ENCODE measurements at regions not wholly inside any gene's neighbourhood (a gene's known extent, or its start where the extent isn't known, plus 50 kb on each side); places are given as distances from the start of the nearest gene placed in this dataset.

- TF ChIP-seq BHLHE40 (IDR thresholded peaks at IDR 0.05; ENCODE audit: low read depth, low read length), result no peak
- TF ChIP-seq MYC (IDR thresholded peaks at IDR 0.05; ENCODE audit: borderline replicate concordance, low read length), result no peak
- TF ChIP-seq CEBPB (IDR thresholded peaks at IDR 0.05), result no peak
- TF ChIP-seq HEYL (CRISPR knock-in tag; IDR thresholded peaks at IDR 0.05), result no peak
- no peak for TF ChIP-seq PHF8 (IDR thresholded peaks at IDR 0.05; ENCODE audit: borderline replicate concordance, low read depth)
- TF ChIP-seq FOSB (CRISPR knock-in tag; IDR thresholded peaks at IDR 0.05), result no peak
- H3K9me3 ChIP-seq, result no peaks in the 10 kb centered on the region
- DNase-seq (ENCODE audit: low read depth in 1 of 2, low spot score in 1 of 2) (no peak), ATAC-seq (no peak), FAIRE-seq (no peak)
- 0% methylated on average over 1 of the region's 1 CpG for WGBS (ENCODE audit: missing lambda C conversion rate)
- no peak overlapping the region for H3K4me3 ChIP-seq
- POLR2A ChIA-PET, result no interaction called here
- no peaks in the 10 kb centered on the region for H3K4me1 ChIP-seq
- H3K4me2 ChIP-seq, result no peak overlapping the region
- CTCF ChIA-PET, result no interaction called here
- H3K27ac ChIP-seq, result no peak overlapping the region
Measured at GRCh38 chr7:136502162-136502561, 366.3 kb upstream of the CHRM2 start.

- no peak for ATAC-seq
- ChIA-PET POLR2A (no interaction called here), CTCF (no interaction called here)
- TF ChIP-seq E2F6 (IDR thresholded peaks at IDR 0.05; ENCODE audit: borderline replicate concordance, low read depth) (no peak), RAD21 (conservative IDR thresholded peaks at IDR 0.05 in 1 of 2, IDR thresholded peaks at IDR 0.05 in 1 of 2) (no peak), TP53 (CRISPR knock-in tag; IDR thresholded peaks at IDR 0.05) (no peak), GATA3 (IDR thresholded peaks at IDR 0.05; ENCODE audit: borderline replicate concordance) (no peak), SMC3 (IDR thresholded peaks at IDR 0.05) (no peak), ZFP36 (IDR thresholded peaks at IDR 0.05; ENCODE audit: borderline replicate concordance, partially characterized antibody) (no peak), RNF2 (IDR thresholded peaks at IDR 0.05; ENCODE audit: borderline replicate concordance, low read depth) (no peak), POLR2AphosphoS2 (conservative IDR thresholded peaks at IDR 0.05; ENCODE audit: low read length) (no peak), KDM5A (IDR thresholded peaks at IDR 0.05) (no peak), CHD2 (IDR thresholded peaks at IDR 0.05; ENCODE audit: low read length, partially characterized antibody) (no peak), CEBPB (IDR thresholded peaks at IDR 0.05) (no peak), MYC (IDR thresholded peaks at IDR 0.05; ENCODE audit: borderline replicate concordance, low read length) (no peak), HDAC2 (IDR thresholded peaks at IDR 0.05) (no peak)
- TF ChIP-seq, protein P1, sequence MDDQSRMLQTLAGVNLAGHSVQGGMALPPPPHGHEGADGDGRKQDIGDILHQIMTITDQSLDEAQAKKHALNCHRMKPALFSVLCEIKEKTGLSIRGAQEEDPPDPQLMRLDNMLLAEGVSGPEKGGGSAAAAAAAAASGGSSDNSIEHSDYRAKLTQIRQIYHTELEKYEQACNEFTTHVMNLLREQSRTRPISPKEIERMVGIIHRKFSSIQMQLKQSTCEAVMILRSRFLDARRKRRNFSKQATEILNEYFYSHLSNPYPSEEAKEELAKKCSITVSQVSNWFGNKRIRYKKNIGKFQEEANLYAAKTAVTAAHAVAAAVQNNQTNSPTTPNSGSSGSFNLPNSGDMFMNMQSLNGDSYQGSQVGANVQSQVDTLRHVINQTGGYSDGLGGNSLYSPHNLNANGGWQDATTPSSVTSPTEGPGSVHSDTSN (IDR thresholded peaks at IDR 0.05), result no peak
- TF ChIP-seq, protein P2, sequence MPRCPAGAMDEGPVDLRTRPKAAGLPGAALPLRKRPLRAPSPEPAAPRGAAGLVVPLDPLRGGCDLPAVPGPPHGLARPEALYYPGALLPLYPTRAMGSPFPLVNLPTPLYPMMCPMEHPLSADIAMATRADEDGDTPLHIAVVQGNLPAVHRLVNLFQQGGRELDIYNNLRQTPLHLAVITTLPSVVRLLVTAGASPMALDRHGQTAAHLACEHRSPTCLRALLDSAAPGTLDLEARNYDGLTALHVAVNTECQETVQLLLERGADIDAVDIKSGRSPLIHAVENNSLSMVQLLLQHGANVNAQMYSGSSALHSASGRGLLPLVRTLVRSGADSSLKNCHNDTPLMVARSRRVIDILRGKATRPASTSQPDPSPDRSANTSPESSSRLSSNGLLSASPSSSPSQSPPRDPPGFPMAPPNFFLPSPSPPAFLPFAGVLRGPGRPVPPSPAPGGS (IDR thresholded peaks at IDR 0.05), result no peak
- TF ChIP-seq, protein P3, sequence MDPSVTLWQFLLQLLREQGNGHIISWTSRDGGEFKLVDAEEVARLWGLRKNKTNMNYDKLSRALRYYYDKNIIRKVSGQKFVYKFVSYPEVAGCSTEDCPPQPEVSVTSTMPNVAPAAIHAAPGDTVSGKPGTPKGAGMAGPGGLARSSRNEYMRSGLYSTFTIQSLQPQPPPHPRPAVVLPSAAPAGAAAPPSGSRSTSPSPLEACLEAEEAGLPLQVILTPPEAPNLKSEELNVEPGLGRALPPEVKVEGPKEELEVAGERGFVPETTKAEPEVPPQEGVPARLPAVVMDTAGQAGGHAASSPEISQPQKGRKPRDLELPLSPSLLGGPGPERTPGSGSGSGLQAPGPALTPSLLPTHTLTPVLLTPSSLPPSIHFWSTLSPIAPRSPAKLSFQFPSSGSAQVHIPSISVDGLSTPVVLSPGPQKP (IDR thresholded peaks at IDR 0.05; ENCODE audit: low read depth, low read length), result no peak
- Histone ChIP-seq H3K9me3 (no peaks in the 10 kb centered on the region), H3K4me3 (no peak overlapping the region), H3K4me1 (no peaks in the 10 kb centered on the region), H3K4me2 (no peak overlapping the region), H3K27ac (no peak overlapping the region)
- 0% methylated on average over 3 of the region's 3 CpGs for WGBS (ENCODE audit: missing lambda C conversion rate)
- no peak for DNase-seq (ENCODE audit: low read depth in 1 of 2, low spot score in 1 of 2)
- no peak for FAIRE-seq
Measured at GRCh38 chr7:136501151-136501550, 367.3 kb upstream of the CHRM2 start.

DNA sequence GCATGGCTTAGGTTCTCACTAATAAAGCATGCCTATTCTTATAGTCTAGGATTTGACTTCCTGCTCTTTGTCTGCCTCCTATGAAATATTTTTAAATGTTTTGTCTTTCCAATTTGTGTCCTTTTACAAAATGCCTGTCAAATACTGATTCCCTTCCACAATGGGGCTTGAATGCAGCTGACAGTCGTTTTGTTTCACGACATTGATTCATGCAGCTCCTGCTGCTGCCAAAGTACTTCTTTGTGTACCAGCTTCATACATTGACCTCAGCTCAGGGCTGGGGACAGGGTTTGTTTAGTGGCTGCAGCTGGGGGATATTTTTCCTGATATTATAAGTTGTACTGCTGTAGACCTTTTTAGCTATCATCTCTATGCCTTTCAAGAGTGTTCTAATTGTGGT is 371.9 kb upstream of the CHRM2 start:
- no peak for TF ChIP-seq RNF2 (IDR thresholded peaks at IDR 0.05; ENCODE audit: borderline replicate concordance, low read depth)
- no peak for TF ChIP-seq JUN (IDR thresholded peaks at IDR 0.05)
- TF ChIP-seq MAZ (IDR thresholded peaks at IDR 0.05; ENCODE audit: borderline replicate concordance, low read depth, low read length), result no peak
- TF ChIP-seq, protein P3 (IDR thresholded peaks at IDR 0.05; ENCODE audit: low read depth, low read length), result no peak
- no peak for TF ChIP-seq CBX2 (IDR thresholded peaks at IDR 0.05; ENCODE audit: borderline replicate concordance, low read depth)
- TF ChIP-seq MYC (IDR thresholded peaks at IDR 0.05; ENCODE audit: borderline replicate concordance, low read length), result no peak
- no peak for TF ChIP-seq PHF8 (IDR thresholded peaks at IDR 0.05; ENCODE audit: borderline replicate concordance, low read depth)
- no peak for TF ChIP-seq FOSL2 (IDR thresholded peaks at IDR 0.05)
- TF ChIP-seq FOSL2 (CRISPR knock-in tag; IDR thresholded peaks at IDR 0.05), result no peak
- TF ChIP-seq NR3C1 (IDR thresholded peaks at IDR 0.05), result no peak
- no peak for TF ChIP-seq ZNF302 (CRISPR knock-in tag; IDR thresholded peaks at IDR 0.05)
- no peak for TF ChIP-seq TP53 (CRISPR knock-in tag; IDR thresholded peaks at IDR 0.05)
- TF ChIP-seq, protein P4, sequence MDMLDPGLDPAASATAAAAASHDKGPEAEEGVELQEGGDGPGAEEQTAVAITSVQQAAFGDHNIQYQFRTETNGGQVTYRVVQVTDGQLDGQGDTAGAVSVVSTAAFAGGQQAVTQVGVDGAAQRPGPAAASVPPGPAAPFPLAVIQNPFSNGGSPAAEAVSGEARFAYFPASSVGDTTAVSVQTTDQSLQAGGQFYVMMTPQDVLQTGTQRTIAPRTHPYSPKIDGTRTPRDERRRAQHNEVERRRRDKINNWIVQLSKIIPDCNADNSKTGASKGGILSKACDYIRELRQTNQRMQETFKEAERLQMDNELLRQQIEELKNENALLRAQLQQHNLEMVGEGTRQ (IDR thresholded peaks at IDR 0.05), result no peak
- TF ChIP-seq BHLHE40 (IDR thresholded peaks at IDR 0.05; ENCODE audit: low read depth, low read length), result no peak
- no peak for TF ChIP-seq KDM5A (IDR thresholded peaks at IDR 0.05)
- CTCF ChIA-PET, result no interaction called here
- WGBS (ENCODE audit: missing lambda C conversion rate), result 5% methylated on average over 2 of the region's 2 CpGs
- no peaks in the 10 kb centered on the region for H3K4me1 ChIP-seq
- H3K9me3 ChIP-seq, result no peaks in the 10 kb centered on the region
- DNase-seq (ENCODE audit: low read depth in 1 of 2, low spot score in 1 of 2), result no peak
- no peak overlapping the region for H3K27ac ChIP-seq
- FAIRE-seq, result no peak
- no peak overlapping the region for H3K4me2 ChIP-seq
- no peak overlapping the region for H3K4me3 ChIP-seq
- ATAC-seq, result no peak
- POLR2A ChIA-PET, result no interaction called here
